T-cell (primary cell): ENCODE measurements at regions not wholly inside any gene's neighbourhood (a gene's known extent, or its start where the extent isn't known, plus 50 kb on each side); places are given as distances from the start of the nearest gene placed in this dataset.

Experiments used
- ATAC-seq, 4 experiments: fragments of 200-7000 bp in 3 of 4; fragments of 150-1000 bp in 1 of 4; cut with Tn5 transposase; replicated peaks in 1 of 4; 1 replicate in 3 of 4; 2 replicates in 1 of 4; pipeline ENCODE4 v1.10.0; 2021; ENCODE audit warnings: moderate library complexity in 3 of 4, mild to moderate bottlenecking in 2 of 4, moderate number of reproducible peaks in 1 of 4
- CTCF ChIA-PET, 2 donors: fragments of 300-600 bp; sonication (Branson Sonifier 250); formaldehyde crosslinking; loops; one replicate each; lab custom pipeline; 2022; ENCODE audit warnings: antibody characterized with exemption in 2 of 2; lab: Charles Lee
- POLR2A ChIA-PET, 2 donors: fragments of 300-600 bp; sonication (Branson Sonifier 250); formaldehyde crosslinking; loops; one replicate each; lab custom pipeline; 2022; ENCODE audit warnings: antibody characterized with exemption in 2 of 2; lab: Charles Lee
- DNase-seq, 35 experiments: peaks; one replicate each; pipeline versions ENCODE4 v3.0.0 to v3.0.0-alpha.2; 2013 to 2023
- H3K27ac ChIP-seq: one replicate; pipeline ENCODE4 v1.5.1; 2013; ENCODE audit warnings: low read length
- H3K27me3 ChIP-seq, 2 experiments: replicated peaks in 1 of 2; 1 replicate in 1 of 2; 2 replicates in 1 of 2; pipeline versions ENCODE4 v1.6.1 to v1.7.0; 2013; ENCODE audit warnings: low read length in 1 of 2, mixed read lengths in 1 of 2; ENCODE audit not compliant: control insufficient read depth in 2 of 2, insufficient read depth in 2 of 2; ENCODE audit errors: extremely low read depth in 1 of 2
- H3K36me3 ChIP-seq, 2 donors: 1 replicate in 1 of 2; 2 replicates in 1 of 2; pipeline versions ENCODE4 v1.6.1 to v1.7.0; 2013; ENCODE audit warnings: low read length in 1 of 2; ENCODE audit not compliant: control insufficient read depth in 2 of 2, insufficient read depth in 1 of 2; ENCODE audit errors: extremely low read depth in 1 of 2
- H3K4me1 ChIP-seq, 2 experiments: 1 replicate in 1 of 2; 2 replicates in 1 of 2; pipeline versions ENCODE4 v1.6.1 to v1.7.0; 2013; ENCODE audit warnings: low read length in 2 of 2, mixed read lengths in 1 of 2; ENCODE audit not compliant: insufficient read depth in 2 of 2, control insufficient read depth in 1 of 2; ENCODE audit errors: extremely low read depth in 1 of 2
- H3K4me3 ChIP-seq, 2 donors: 1 replicate in 1 of 2; 2 replicates in 1 of 2; pipeline versions ENCODE4 v1.5.1 to v1.7.0; 2013; ENCODE audit warnings: mild to moderate bottlenecking in 2 of 2, low read length in 1 of 2, moderate library complexity in 1 of 2; ENCODE audit not compliant: control insufficient read depth in 1 of 2; ENCODE audit errors: extremely low read depth in 1 of 2
- H3K9me3 ChIP-seq: 2 replicates; pipeline ENCODE4 v1.7.0; 2013
- H3K27ac Mint-ChIP-seq, 2 donors: one replicate each; pipeline ENCODE4 v1.8.0; 2020 to 2021; ENCODE audit warnings: mild to moderate bottlenecking in 2 of 2, mixed read lengths in 2 of 2
- H3K27me3 Mint-ChIP-seq, 2 donors: one replicate each; pipeline ENCODE4 v1.8.0; 2021 to 2022; ENCODE audit warnings: mixed read lengths in 2 of 2
- H3K36me3 Mint-ChIP-seq: one replicate; pipeline ENCODE4 v1.8.0; 2021; ENCODE audit warnings: mixed read lengths
- H3K4me1 Mint-ChIP-seq, 3 donors: one replicate each; pipeline ENCODE4 v1.8.0; 2020 to 2022; ENCODE audit warnings: mixed read lengths in 3 of 3, mild to moderate bottlenecking in 1 of 3
- H3K4me3 Mint-ChIP-seq, 3 donors: one replicate each; pipeline ENCODE4 v1.8.0; 2020 to 2022; ENCODE audit warnings: mild to moderate bottlenecking in 3 of 3, mixed read lengths in 3 of 3, moderate library complexity in 3 of 3
- H3K9me3 Mint-ChIP-seq, 3 donors: one replicate each; pipeline ENCODE4 v1.8.0; 2020 to 2022; ENCODE audit warnings: mixed read lengths in 3 of 3
- WGBS: methylation state at CpG from one replicate; pipeline ENCODE4 v1.1.5; 2013; ENCODE audit warnings: missing lambda C conversion rate; ENCODE audit not compliant: insufficient coverage; 5-methylcytosine and 5-hydroxymethylcytosine counted together

- no peak overlapping the region for H3K4me3 Mint-ChIP-seq
- H3K9me3 ChIP-seq, result peaks cover 4% of the 10 kb centered on the region
- H3K27ac ChIP-seq, result no peak overlapping the region
- ATAC-seq (no peak), DNase-seq (no peak)
- no peaks in the 10 kb centered on the region for H3K36me3 Mint-ChIP-seq
- ChIA-PET CTCF (interaction anchor here in 1 of 2 donors (0.7 kb wide), 1 partner anchor 45 kb away, joined by 3 read pairs; no protein-coding TSS in a partner anchor), POLR2A (no interaction called here)
- H3K27me3 Mint-ChIP-seq, result no peaks in the 10 kb centered on the region
- no peak overlapping the region for H3K4me3 ChIP-seq
- peaks cover 15 to 21% (median 15%) of the 10 kb centered on the region in 3 donors for H3K9me3 Mint-ChIP-seq
- H3K36me3 ChIP-seq, result no peaks in the 10 kb centered on the region
- H3K27ac Mint-ChIP-seq, result no peak overlapping the region
- H3K4me1 Mint-ChIP-seq, result no peaks in the 10 kb centered on the region
- H3K4me1 ChIP-seq, result no peaks in the 10 kb centered on the region
- WGBS, result 83% methylated on average over 1 of the region's 4 CpGs
- no peaks in the 10 kb centered on the region for H3K27me3 ChIP-seq
These were observed 213.2 kb upstream of the ZFP42 start for GRCh38 chr4:187782286-187782824.

- H3K4me1 ChIP-seq, result no peaks in the 10 kb centered on the region
- no peaks in the 10 kb centered on the region for H3K36me3 Mint-ChIP-seq
- no peak overlapping the region for H3K27ac ChIP-seq
- H3K36me3 ChIP-seq, result no peaks in the 10 kb centered on the region
- H3K4me3 Mint-ChIP-seq, result no peak overlapping the region
- no peaks in the 10 kb centered on the region for H3K27me3 Mint-ChIP-seq
- ChIA-PET CTCF (no interaction called here), POLR2A (no interaction called here)
- no peak overlapping the region for H3K4me3 ChIP-seq
- no peaks in the 10 kb centered on the region for H3K4me1 Mint-ChIP-seq
- peaks cover 4 to 13% (median 11%) of the 10 kb centered on the region in 3 donors for H3K9me3 Mint-ChIP-seq
- no peaks in the 10 kb centered on the region for H3K9me3 ChIP-seq
- no peaks in the 10 kb centered on the region for H3K27me3 ChIP-seq
- ATAC-seq (no peak), DNase-seq (no peak)
- H3K27ac Mint-ChIP-seq, result no peak overlapping the region
These were observed 209.4 kb upstream of the ZFP42 start for GRCh38 chr4:187786190-187786589.

- ATAC-seq, result no peak
- Histone ChIP-seq H3K27me3 (no peaks in the 10 kb centered on the region), H3K27ac (no peak overlapping the region), H3K9me3 (no peaks in the 10 kb centered on the region), H3K4me3 (no peak overlapping the region), H3K36me3 (no peaks in the 10 kb centered on the region), H3K4me1 (no peaks in the 10 kb centered on the region)
- no peaks in the 10 kb centered on the region for H3K27me3 Mint-ChIP-seq
- H3K4me1 Mint-ChIP-seq, result no peaks in the 10 kb centered on the region
- ChIA-PET CTCF (no interaction called here), POLR2A (no interaction called here)
- WGBS, result 76% methylated on average over 5 of the region's 9 CpGs
- no peak overlapping the region for H3K4me3 Mint-ChIP-seq
- peaks cover 4 to 7% (median 6%) of the 10 kb centered on the region in 3 donors for H3K9me3 Mint-ChIP-seq
- H3K36me3 Mint-ChIP-seq, result no peaks in the 10 kb centered on the region
- H3K27ac Mint-ChIP-seq, result no peak overlapping the region
- no peak for DNase-seq
These were observed 206.5 kb upstream of the ZFP42 start for GRCh38 chr4:187789078-187789477.

GRCh38 chr4:187795737-187796136 is 199.8 kb upstream of the ZFP42 start:
- no peaks in the 10 kb centered on the region for H3K27me3 Mint-ChIP-seq
- H3K36me3 ChIP-seq, result no peaks in the 10 kb centered on the region
- POLR2A ChIA-PET, result no interaction called here
- H3K4me1 ChIP-seq, result no peaks in the 10 kb centered on the region
- peaks cover 0 to 19% (median 15%) of the 10 kb centered on the region in 3 donors for H3K9me3 Mint-ChIP-seq
- ATAC-seq (no peak), DNase-seq (no peak)
- H3K4me3 Mint-ChIP-seq, result no peak overlapping the region
- H3K27ac ChIP-seq, result no peak overlapping the region
- no peaks in the 10 kb centered on the region for H3K9me3 ChIP-seq
- CTCF ChIA-PET, result no interaction called here
- no peaks in the 10 kb centered on the region for H3K36me3 Mint-ChIP-seq
- H3K4me3 ChIP-seq, result no peak overlapping the region
- H3K27me3 ChIP-seq, result no peaks in the 10 kb centered on the region
- H3K4me1 Mint-ChIP-seq, result no peaks in the 10 kb centered on the region
- H3K27ac Mint-ChIP-seq, result no peak overlapping the region

GRCh38 chr4:187798385-187798784 is 197.2 kb upstream of the ZFP42 start:
- Histone ChIP-seq H3K36me3 (no peaks in the 10 kb centered on the region), H3K4me3 (no peak overlapping the region), H3K27ac (no peak overlapping the region), H3K27me3 (no peaks in the 10 kb centered on the region), H3K9me3 (no peaks in the 10 kb centered on the region), H3K4me1 (no peaks in the 10 kb centered on the region)
- H3K4me3 Mint-ChIP-seq, result no peak overlapping the region
- H3K27me3 Mint-ChIP-seq, result no peaks in the 10 kb centered on the region
- ChIA-PET CTCF (no interaction called here), POLR2A (no interaction called here)
- H3K27ac Mint-ChIP-seq, result no peak overlapping the region
- 100% methylated on average over 5 of the region's 8 CpGs for whole genome bisulfite sequencing
- peaks cover 0 to 35% (median 16%) of the 10 kb centered on the region in 3 donors for H3K9me3 Mint-ChIP-seq
- ATAC-seq, result no peak
- no peak for DNase-seq
- no peaks in the 10 kb centered on the region for H3K36me3 Mint-ChIP-seq
- H3K4me1 Mint-ChIP-seq, result no peaks in the 10 kb centered on the region

- H3K4me1 ChIP-seq, result no peaks in the 10 kb centered on the region
- ChIA-PET POLR2A (no interaction called here), CTCF (no interaction called here)
- Mint-ChIP-seq H3K4me3 (no peak overlapping the region), H3K27ac (no peak overlapping the region), H3K9me3 (peaks cover 0 to 35% (median 16%) of the 10 kb centered on the region in 3 donors), H3K4me1 (no peaks in the 10 kb centered on the region), H3K36me3 (no peaks in the 10 kb centered on the region), H3K27me3 (no peaks in the 10 kb centered on the region)
- H3K27ac ChIP-seq, result no peak overlapping the region
- H3K36me3 ChIP-seq, result no peaks in the 10 kb centered on the region
- no peaks in the 10 kb centered on the region for H3K27me3 ChIP-seq
- ATAC-seq (no peak), DNase-seq (no peak)
- WGBS, result no CpG with 5 or more reads among the region's 2 CpGs
- H3K9me3 ChIP-seq, result no peaks in the 10 kb centered on the region
- H3K4me3 ChIP-seq, result no peak overlapping the region
These were observed 195.8 kb upstream of the ZFP42 start for GRCh38 chr4:187799735-187800134.

GRCh38 chr4:187811591-187811990 is 184.0 kb upstream of the ZFP42 start:
- no peak overlapping the region for H3K4me3 ChIP-seq
- no peaks in the 10 kb centered on the region for H3K9me3 ChIP-seq
- WGBS, result no CpG with 5 or more reads among the region's 9 CpGs
- CTCF ChIA-PET, result no interaction called here
- no peaks in the 10 kb centered on the region for H3K36me3 ChIP-seq
- Mint-ChIP-seq H3K27ac (no peak overlapping the region), H3K36me3 (no peaks in the 10 kb centered on the region), H3K9me3 (peaks cover 11 to 27% (median 23%) of the 10 kb centered on the region in 3 donors), H3K4me1 (no peaks in the 10 kb centered on the region), H3K27me3 (no peaks in the 10 kb centered on the region), H3K4me3 (no peak overlapping the region)
- DNase-seq, result no peak
- no peak for ATAC-seq
- H3K4me1 ChIP-seq, result no peaks in the 10 kb centered on the region
- H3K27ac ChIP-seq, result no peak overlapping the region
- H3K27me3 ChIP-seq, result no peaks in the 10 kb centered on the region
- POLR2A ChIA-PET, result no interaction called here
